ENCODE measurements at regions not wholly inside any gene's neighbourhood (a gene's known extent, or its start where the extent isn't known, plus 50 kb on each side); places are given as distances from the start of the nearest gene placed in this dataset.

DNA sequence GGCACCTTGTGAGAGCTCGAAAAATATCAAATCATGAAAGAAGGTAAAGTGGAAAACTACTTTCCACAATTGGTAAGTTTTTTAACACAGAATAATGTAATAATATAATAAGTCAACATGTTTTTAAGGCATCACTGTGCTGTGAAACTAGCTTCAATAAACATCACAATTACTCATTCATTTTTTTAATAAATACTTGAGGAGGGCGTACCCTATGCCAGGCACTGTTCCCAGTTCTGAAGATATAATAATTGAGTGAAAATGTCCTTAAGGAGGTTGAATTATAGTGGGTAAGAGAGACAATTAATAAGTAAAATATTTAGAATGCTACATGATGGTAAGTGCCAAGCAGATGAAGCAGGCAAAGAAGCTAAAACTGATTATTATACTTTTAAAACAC lies 381.4 kb downstream of the ELAVL2 start:
- no peaks in the 10 kb centered on the region for H3K36me3 Mint-ChIP-seq
- H4K20me1 ChIP-seq (ENCODE audit: low read depth) = no peaks in the 10 kb centered on the region
- H3K9me3 Mint-ChIP-seq = no peaks in the 10 kb centered on the region
- DNase-seq (ENCODE audit: low spot score) = no peak
- no peak overlapping the region for H3K4me3 ChIP-seq
- H3K4me1 ChIP-seq = no peaks in the 10 kb centered on the region
- TF ChIP-seq EZH2phosphoT487 (IDR thresholded peaks at IDR 0.05) = no peak
- TF ChIP-seq, protein P1, sequence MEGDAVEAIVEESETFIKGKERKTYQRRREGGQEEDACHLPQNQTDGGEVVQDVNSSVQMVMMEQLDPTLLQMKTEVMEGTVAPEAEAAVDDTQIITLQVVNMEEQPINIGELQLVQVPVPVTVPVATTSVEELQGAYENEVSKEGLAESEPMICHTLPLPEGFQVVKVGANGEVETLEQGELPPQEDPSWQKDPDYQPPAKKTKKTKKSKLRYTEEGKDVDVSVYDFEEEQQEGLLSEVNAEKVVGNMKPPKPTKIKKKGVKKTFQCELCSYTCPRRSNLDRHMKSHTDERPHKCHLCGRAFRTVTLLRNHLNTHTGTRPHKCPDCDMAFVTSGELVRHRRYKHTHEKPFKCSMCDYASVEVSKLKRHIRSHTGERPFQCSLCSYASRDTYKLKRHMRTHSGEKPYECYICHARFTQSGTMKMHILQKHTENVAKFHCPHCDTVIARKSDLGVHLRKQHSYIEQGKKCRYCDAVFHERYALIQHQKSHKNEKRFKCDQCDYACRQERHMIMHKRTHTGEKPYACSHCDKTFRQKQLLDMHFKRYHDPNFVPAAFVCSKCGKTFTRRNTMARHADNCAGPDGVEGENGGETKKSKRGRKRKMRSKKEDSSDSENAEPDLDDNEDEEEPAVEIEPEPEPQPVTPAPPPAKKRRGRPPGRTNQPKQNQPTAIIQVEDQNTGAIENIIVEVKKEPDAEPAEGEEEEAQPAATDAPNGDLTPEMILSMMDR (IDR thresholded peaks at IDR 0.05) = no peak
- TF ChIP-seq EZH2 (IDR thresholded peaks at IDR 0.05) = no peak
- no peaks in the 10 kb centered on the region for H3K36me3 ChIP-seq
- H3K27ac ChIP-seq = no peak overlapping the region
- H3K27me3 Mint-ChIP-seq (ENCODE audit: insufficient read depth, low read depth) = no peaks in the 10 kb centered on the region
- no peaks in the 10 kb centered on the region for H3K79me2 ChIP-seq (ENCODE audit: low read depth)
- H3K9me3 ChIP-seq (ENCODE audit: low read depth) = no peaks in the 10 kb centered on the region
- no peak overlapping the region for H3K4me3 Mint-ChIP-seq
- H3K27ac Mint-ChIP-seq = no peak overlapping the region
- H2AFZ ChIP-seq (replicated peaks) = no peak overlapping the region
- H3K4me1 Mint-ChIP-seq = no peaks in the 10 kb centered on the region
- H3K4me2 ChIP-seq = no peak overlapping the region
- H3F3A ChIP-seq (ENCODE audit: low read depth) = no peaks in the 10 kb centered on the region
- no peaks in the 10 kb centered on the region for H3K27me3 ChIP-seq
- no peak overlapping the region for H3K9ac ChIP-seq

DNA sequence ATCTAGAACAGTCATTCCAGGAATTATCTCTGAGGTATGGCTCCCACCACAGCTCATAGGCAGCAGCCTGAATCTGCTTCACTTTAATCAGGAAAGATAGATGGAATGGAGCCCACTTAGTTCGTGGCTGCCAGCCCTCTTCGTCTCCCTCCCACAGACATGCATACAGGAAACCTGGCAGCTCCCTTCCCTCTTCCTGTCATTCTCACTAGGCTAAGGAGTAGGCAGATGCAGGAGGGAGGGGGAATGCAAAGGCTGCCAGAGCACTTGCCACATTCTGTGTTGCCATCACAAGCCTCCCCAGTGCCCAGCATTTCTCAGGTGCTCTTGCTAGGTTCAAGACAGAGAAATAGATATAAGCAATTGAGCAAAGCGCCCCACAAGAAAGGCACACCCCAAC lies 378.9 kb downstream of the ELAVL2 start:
- Histone ChIP-seq H3K4me3 (no peak overlapping the region), H3K36me3 (no peaks in the 10 kb centered on the region), H3K79me2 (ENCODE audit: low read depth) (no peaks in the 10 kb centered on the region), H3F3A (ENCODE audit: low read depth) (no peaks in the 10 kb centered on the region), H4K20me1 (ENCODE audit: low read depth) (no peaks in the 10 kb centered on the region), H3K4me1 (no peaks in the 10 kb centered on the region), H3K27me3 (no peaks in the 10 kb centered on the region), H2AFZ (replicated peaks) (no peak overlapping the region), H3K27ac (no peak overlapping the region), H3K4me2 (no peak overlapping the region), H3K9me3 (ENCODE audit: low read depth) (no peaks in the 10 kb centered on the region), H3K9ac (no peak overlapping the region)
- Mint-ChIP-seq H3K4me1 (no peaks in the 10 kb centered on the region), H3K4me3 (no peak overlapping the region), H3K27ac (no peak overlapping the region), H3K9me3 (no peaks in the 10 kb centered on the region), H3K36me3 (no peaks in the 10 kb centered on the region), H3K27me3 (ENCODE audit: insufficient read depth, low read depth) (no peaks in the 10 kb centered on the region)
- no peak for TF ChIP-seq EZH2phosphoT487 (IDR thresholded peaks at IDR 0.05)
- TF ChIP-seq, protein P1 (IDR thresholded peaks at IDR 0.05) = no peak
- no peak for DNase-seq (ENCODE audit: low spot score)

DNA sequence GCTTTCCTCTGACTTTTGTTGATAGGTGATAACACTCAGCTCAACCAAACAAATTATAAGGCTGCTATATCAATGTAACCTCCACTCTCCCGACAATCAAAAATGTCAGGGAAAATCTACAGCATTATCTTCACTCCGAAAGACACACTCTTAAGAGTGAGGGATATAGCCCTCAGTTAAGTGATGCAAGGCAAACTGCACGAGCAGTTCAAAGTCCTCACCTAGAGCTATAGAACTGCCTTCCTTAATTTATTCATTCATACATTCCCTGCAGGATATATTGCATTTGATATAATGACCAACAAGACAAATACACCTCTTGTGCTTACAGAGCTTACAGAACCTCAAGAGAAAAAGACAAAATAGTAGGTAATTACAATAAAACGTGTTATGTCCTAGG lies 378.1 kb downstream of the ELAVL2 start:
- H3K36me3 Mint-ChIP-seq = no peaks in the 10 kb centered on the region
- no peaks in the 10 kb centered on the region for H3K9me3 Mint-ChIP-seq
- H3K4me1 Mint-ChIP-seq = no peaks in the 10 kb centered on the region
- Histone ChIP-seq H3K4me2 (no peak overlapping the region), H3F3A (ENCODE audit: low read depth) (no peaks in the 10 kb centered on the region), H3K27ac (no peak overlapping the region), H3K4me3 (no peak overlapping the region), H3K4me1 (no peaks in the 10 kb centered on the region), H2AFZ (replicated peaks) (no peak overlapping the region), H4K20me1 (ENCODE audit: low read depth) (no peaks in the 10 kb centered on the region), H3K79me2 (ENCODE audit: low read depth) (no peaks in the 10 kb centered on the region), H3K36me3 (no peaks in the 10 kb centered on the region), H3K9ac (no peak overlapping the region), H3K27me3 (no peaks in the 10 kb centered on the region), H3K9me3 (ENCODE audit: low read depth) (no peaks in the 10 kb centered on the region)
- H3K27me3 Mint-ChIP-seq (ENCODE audit: insufficient read depth, low read depth) = no peaks in the 10 kb centered on the region
- no peak overlapping the region for H3K4me3 Mint-ChIP-seq
- no peak for TF ChIP-seq EZH2 (IDR thresholded peaks at IDR 0.05)
- TF ChIP-seq, protein P1 (IDR thresholded peaks at IDR 0.05) = no peak
- no peak for TF ChIP-seq EZH2phosphoT487 (IDR thresholded peaks at IDR 0.05)
- no peak for DNase-seq (ENCODE audit: low spot score)
- H3K27ac Mint-ChIP-seq = no peak overlapping the region

All from neural progenitor cell (in vitro differentiated cells).